ENCODE measurements at regions not wholly inside any gene's neighbourhood (a gene's known extent, or its start where the extent isn't known, plus 50 kb on each side); places are given as distances from the start of the nearest gene placed in this dataset.

DNA sequence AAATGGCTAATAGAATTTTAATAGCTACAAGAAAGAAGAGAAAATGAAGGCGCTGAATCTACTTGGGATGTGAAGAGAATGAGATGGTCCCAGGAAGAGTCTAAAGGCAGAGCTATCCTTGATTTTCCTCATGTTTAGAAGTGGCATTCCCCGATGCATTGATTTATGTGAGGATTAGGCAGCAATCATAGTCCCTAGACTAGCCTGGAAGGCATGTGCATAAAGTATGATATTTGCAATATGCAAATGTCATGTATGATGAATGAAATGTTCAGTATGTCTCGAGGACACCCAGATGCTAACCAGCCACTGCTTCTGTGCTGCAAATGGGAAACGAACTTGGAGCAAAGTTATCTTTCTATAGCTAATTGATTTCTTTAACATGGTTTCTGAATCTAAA, 641.5 kb upstream of the PLXNA2 start:
- TF ChIP-seq, protein P1, sequence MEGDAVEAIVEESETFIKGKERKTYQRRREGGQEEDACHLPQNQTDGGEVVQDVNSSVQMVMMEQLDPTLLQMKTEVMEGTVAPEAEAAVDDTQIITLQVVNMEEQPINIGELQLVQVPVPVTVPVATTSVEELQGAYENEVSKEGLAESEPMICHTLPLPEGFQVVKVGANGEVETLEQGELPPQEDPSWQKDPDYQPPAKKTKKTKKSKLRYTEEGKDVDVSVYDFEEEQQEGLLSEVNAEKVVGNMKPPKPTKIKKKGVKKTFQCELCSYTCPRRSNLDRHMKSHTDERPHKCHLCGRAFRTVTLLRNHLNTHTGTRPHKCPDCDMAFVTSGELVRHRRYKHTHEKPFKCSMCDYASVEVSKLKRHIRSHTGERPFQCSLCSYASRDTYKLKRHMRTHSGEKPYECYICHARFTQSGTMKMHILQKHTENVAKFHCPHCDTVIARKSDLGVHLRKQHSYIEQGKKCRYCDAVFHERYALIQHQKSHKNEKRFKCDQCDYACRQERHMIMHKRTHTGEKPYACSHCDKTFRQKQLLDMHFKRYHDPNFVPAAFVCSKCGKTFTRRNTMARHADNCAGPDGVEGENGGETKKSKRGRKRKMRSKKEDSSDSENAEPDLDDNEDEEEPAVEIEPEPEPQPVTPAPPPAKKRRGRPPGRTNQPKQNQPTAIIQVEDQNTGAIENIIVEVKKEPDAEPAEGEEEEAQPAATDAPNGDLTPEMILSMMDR (IDR thresholded peaks at IDR 0.05; ENCODE audit: poor library complexity, severe bottlenecking), result no peak
- Histone ChIP-seq H3K27ac (ENCODE audit: poor library complexity, severe bottlenecking) (no peak overlapping the region), H3K27me3 (ENCODE audit: insufficient read depth, poor library complexity, severe bottlenecking) (no peaks in the 10 kb centered on the region), H3K9me3 (ENCODE audit: severe bottlenecking) (no peaks in the 10 kb centered on the region), H3K36me3 (ENCODE audit: low read depth) (no peaks in the 10 kb centered on the region), H3K4me1 (ENCODE audit: insufficient read depth, poor library complexity, severe bottlenecking) (no peaks in the 10 kb centered on the region), H3K4me3 (ENCODE audit: severe bottlenecking) (no peak overlapping the region)
- ATAC-seq (ENCODE audit: low read depth) (no peak), DNase-seq (ENCODE audit: low spot score) (no peak)

GRCh38 chr1:208888376-208888775, 644.2 kb upstream of the PLXNA2 start:
- DNase-seq (ENCODE audit: low spot score) (no peak), ATAC-seq (ENCODE audit: low read depth) (no peak)
- TF ChIP-seq, protein P1 (IDR thresholded peaks at IDR 0.05; ENCODE audit: poor library complexity, severe bottlenecking), result no peak
- Histone ChIP-seq H3K36me3 (ENCODE audit: low read depth) (no peaks in the 10 kb centered on the region), H3K4me1 (ENCODE audit: insufficient read depth, poor library complexity, severe bottlenecking) (no peaks in the 10 kb centered on the region), H3K4me3 (ENCODE audit: severe bottlenecking) (no peak overlapping the region), H3K27ac (ENCODE audit: poor library complexity, severe bottlenecking) (no peak overlapping the region), H3K9me3 (ENCODE audit: severe bottlenecking) (no peaks in the 10 kb centered on the region), H3K27me3 (ENCODE audit: insufficient read depth, poor library complexity, severe bottlenecking) (no peaks in the 10 kb centered on the region)

GRCh38 chr1:208892147-208892546, 648.0 kb upstream of the PLXNA2 start:
- Histone ChIP-seq H3K36me3 (ENCODE audit: low read depth) (no peaks in the 10 kb centered on the region), H3K27me3 (ENCODE audit: insufficient read depth, poor library complexity, severe bottlenecking) (no peaks in the 10 kb centered on the region), H3K9me3 (ENCODE audit: severe bottlenecking) (no peaks in the 10 kb centered on the region), H3K4me1 (ENCODE audit: insufficient read depth, poor library complexity, severe bottlenecking) (no peaks in the 10 kb centered on the region), H3K4me3 (ENCODE audit: severe bottlenecking) (no peak overlapping the region), H3K27ac (ENCODE audit: poor library complexity, severe bottlenecking) (no peak overlapping the region)
- DNase-seq (ENCODE audit: low spot score), result no peak
- TF ChIP-seq, protein P1 (IDR thresholded peaks at IDR 0.05; ENCODE audit: poor library complexity, severe bottlenecking), result no peak
- ATAC-seq (ENCODE audit: low read depth), result no peak

DNA sequence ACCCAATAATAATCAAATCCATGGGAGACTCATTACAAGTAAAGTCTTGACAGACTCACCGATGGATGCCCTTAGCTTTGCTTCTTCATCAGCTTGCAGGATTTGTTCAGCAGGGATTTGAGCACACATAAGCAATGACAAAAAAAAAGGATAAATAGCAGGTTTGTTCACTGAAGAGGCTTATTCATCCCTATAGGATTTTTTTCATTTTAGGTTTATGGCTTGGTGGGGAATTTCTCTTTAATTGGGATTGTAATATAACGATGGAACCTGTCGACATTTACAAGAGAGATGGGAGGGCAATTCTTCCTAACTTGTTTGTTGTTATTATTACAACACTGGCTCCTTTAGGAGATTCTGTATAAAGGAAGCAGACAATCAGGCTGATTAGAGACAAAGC, 649.1 kb upstream of the PLXNA2 start:
- no peak for ATAC-seq (ENCODE audit: low read depth)
- DNase-seq (ENCODE audit: low spot score), result no peak
- TF ChIP-seq, protein P1 (IDR thresholded peaks at IDR 0.05; ENCODE audit: poor library complexity, severe bottlenecking), result no peak
- no peaks in the 10 kb centered on the region for H3K9me3 ChIP-seq (ENCODE audit: severe bottlenecking)
- no peaks in the 10 kb centered on the region for H3K4me1 ChIP-seq (ENCODE audit: insufficient read depth, poor library complexity, severe bottlenecking)
- H3K4me3 ChIP-seq (ENCODE audit: severe bottlenecking), result no peak overlapping the region
- H3K36me3 ChIP-seq (ENCODE audit: low read depth), result no peaks in the 10 kb centered on the region
- H3K27me3 ChIP-seq (ENCODE audit: insufficient read depth, poor library complexity, severe bottlenecking), result no peaks in the 10 kb centered on the region
- no peak overlapping the region for H3K27ac ChIP-seq (ENCODE audit: poor library complexity, severe bottlenecking)

DNA sequence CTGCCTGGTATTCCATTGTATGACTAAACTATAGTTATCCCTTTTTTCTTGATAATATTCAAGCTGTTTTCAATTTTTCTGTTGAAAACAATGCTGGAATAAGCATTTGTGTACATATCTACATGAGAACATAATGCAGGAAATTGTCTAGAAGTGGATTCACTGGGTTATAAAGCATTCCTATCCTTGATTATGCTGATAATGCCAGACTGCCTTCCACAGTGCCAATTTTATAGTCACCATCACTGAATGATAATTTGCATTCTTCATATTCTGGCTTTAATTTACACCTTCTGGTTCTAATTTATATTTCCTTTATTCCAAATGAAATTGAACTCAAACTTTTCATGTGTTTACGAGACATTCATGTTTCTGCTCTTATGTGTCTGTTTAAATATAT, 651.0 kb upstream of the PLXNA2 start:
- ATAC-seq (ENCODE audit: low read depth) (no peak), DNase-seq (ENCODE audit: low spot score) (no peak)
- TF ChIP-seq, protein P1 (IDR thresholded peaks at IDR 0.05; ENCODE audit: poor library complexity, severe bottlenecking), result no peak
- no peak overlapping the region for H3K27ac ChIP-seq (ENCODE audit: poor library complexity, severe bottlenecking)
- no peaks in the 10 kb centered on the region for H3K36me3 ChIP-seq (ENCODE audit: low read depth)
- no peaks in the 10 kb centered on the region for H3K4me1 ChIP-seq (ENCODE audit: insufficient read depth, poor library complexity, severe bottlenecking)
- H3K4me3 ChIP-seq (ENCODE audit: severe bottlenecking), result no peak overlapping the region
- no peaks in the 10 kb centered on the region for H3K9me3 ChIP-seq (ENCODE audit: severe bottlenecking)
- no peaks in the 10 kb centered on the region for H3K27me3 ChIP-seq (ENCODE audit: insufficient read depth, poor library complexity, severe bottlenecking)

Data from RWPE2 (cell line).